ENCODE measurements at regions not wholly inside any gene's neighbourhood (a gene's known extent, or its start where the extent isn't known, plus 50 kb on each side); places are given as distances from the start of the nearest gene placed in this dataset.

GRCh38 chr1:168918860-168919741 is 187.4 kb upstream of the ATP1B1 start:
- DNase-seq (ENCODE audit: low spot score): no peak

GRCh38 chr1:168920456-168921094 is 185.9 kb upstream of the ATP1B1 start:
- no peak for DNase-seq (ENCODE audit: low spot score)

- no peak for DNase-seq (ENCODE audit: low spot score)
These were observed 184.9 kb upstream of the ATP1B1 start for GRCh38 chr1:168921629-168922028.

- DNase-seq (ENCODE audit: low spot score): no peak
These were observed 182.9 kb upstream of the ATP1B1 start for GRCh38 chr1:168923521-168924136.

- DNase-seq (ENCODE audit: low spot score): no peak
These were observed 181.5 kb upstream of the ATP1B1 start for GRCh38 chr1:168924976-168925375.

GRCh38 chr1:168926236-168926635 is 180.3 kb upstream of the ATP1B1 start:
- DNase-seq (ENCODE audit: low spot score): no peak

GRCh38 chr1:168932539-168932938 is 174.0 kb upstream of the ATP1B1 start:
- no peak for DNase-seq (ENCODE audit: low spot score)

- DNase-seq (ENCODE audit: low spot score): no peak
These were observed 173.2 kb upstream of the ATP1B1 start for GRCh38 chr1:168933141-168933805.

- DNase-seq (ENCODE audit: low spot score): no peak
These were observed 167.2 kb upstream of the ATP1B1 start for GRCh38 chr1:168939110-168939946.

- no peak for DNase-seq (ENCODE audit: low spot score)
These were observed 166.6 kb upstream of the ATP1B1 start for GRCh38 chr1:168939947-168940223.

- no peak for DNase-seq (ENCODE audit: low spot score)
These were observed 164.8 kb upstream of the ATP1B1 start for GRCh38 chr1:168941640-168942039.

GRCh38 chr1:168942165-168942564 is 164.3 kb upstream of the ATP1B1 start:
- DNase-seq (ENCODE audit: low spot score): no peak

- DNase-seq (ENCODE audit: low spot score): no peak
These were observed 160.6 kb upstream of the ATP1B1 start for GRCh38 chr1:168945870-168946269.

- no peak for DNase-seq (ENCODE audit: low spot score)
These were observed 159.4 kb upstream of the ATP1B1 start for GRCh38 chr1:168947041-168947440.

- no peak for DNase-seq (ENCODE audit: low spot score)
These were observed 156.8 kb upstream of the ATP1B1 start for GRCh38 chr1:168949672-168950071.

GRCh38 chr1:168957818-168958217 is 148.7 kb upstream of the ATP1B1 start:
- no peak for DNase-seq (ENCODE audit: low spot score)

GRCh38 chr1:168958562-168959289 is 147.8 kb upstream of the ATP1B1 start:
- no peak for DNase-seq (ENCODE audit: low spot score)

- no peak for DNase-seq (ENCODE audit: low spot score)
These were observed 147.1 kb upstream of the ATP1B1 start for GRCh38 chr1:168959382-168959781.

GRCh38 chr1:168960114-168960513 is 146.4 kb upstream of the ATP1B1 start:
- no peak for DNase-seq (ENCODE audit: low spot score)

- no peak for DNase-seq (ENCODE audit: low spot score)
These were observed 145.9 kb upstream of the ATP1B1 start for GRCh38 chr1:168960595-168960994.

- DNase-seq (ENCODE audit: low spot score): no peak
These were observed 142.9 kb upstream of the ATP1B1 start for GRCh38 chr1:168963601-168964000.
